OCI-LY1 (cell line): ENCODE measurements at regions not wholly inside any gene's neighbourhood (a gene's known extent, or its start where the extent isn't known, plus 50 kb on each side); places are given as distances from the start of the nearest gene placed in this dataset.

Experiments used
- EZH2 ChIP-seq: fragments of 200-600 bp; sonication (generic), shearing (Covaris generic); IDR thresholded peaks from 2 replicates; pipeline ENCODE4 v1.8.0; 2017; ENCODE audit warnings: borderline replicate concordance, mixed run types, mild to moderate bottlenecking, antibody characterized with exemption, low read length, moderate library complexity, mixed read lengths
- TF ChIP-seq, protein P1 (sequence below): fragments of 200-600 bp; sonication (generic), shearing (Covaris generic); IDR thresholded peaks from 2 replicates; pipeline ENCODE4 v1.5.1; 2017; ENCODE audit warnings: mild to moderate bottlenecking, antibody characterized with exemption, low read length, moderate library complexity, mixed read lengths

DNA sequence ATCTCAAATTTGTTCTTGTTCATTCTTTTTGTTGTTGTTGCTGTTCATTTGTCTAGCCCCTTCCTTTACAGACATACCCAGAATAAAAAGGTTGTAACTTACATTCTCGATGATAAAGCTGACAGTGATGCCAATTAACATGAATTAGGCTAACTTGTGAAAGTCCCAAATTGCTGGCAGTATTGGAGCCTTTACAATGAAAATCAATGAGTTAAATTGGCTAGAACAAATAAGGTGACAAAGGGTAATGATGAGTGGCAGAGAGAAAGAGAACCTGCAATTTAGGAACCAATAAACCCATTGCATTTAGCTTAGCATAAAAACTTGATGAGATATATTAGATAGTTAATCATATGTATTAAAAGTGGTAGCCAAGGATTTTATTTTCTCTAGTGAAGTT, 521.0 kb downstream of the ADCYAP1 start:
- TF ChIP-seq, protein P1, sequence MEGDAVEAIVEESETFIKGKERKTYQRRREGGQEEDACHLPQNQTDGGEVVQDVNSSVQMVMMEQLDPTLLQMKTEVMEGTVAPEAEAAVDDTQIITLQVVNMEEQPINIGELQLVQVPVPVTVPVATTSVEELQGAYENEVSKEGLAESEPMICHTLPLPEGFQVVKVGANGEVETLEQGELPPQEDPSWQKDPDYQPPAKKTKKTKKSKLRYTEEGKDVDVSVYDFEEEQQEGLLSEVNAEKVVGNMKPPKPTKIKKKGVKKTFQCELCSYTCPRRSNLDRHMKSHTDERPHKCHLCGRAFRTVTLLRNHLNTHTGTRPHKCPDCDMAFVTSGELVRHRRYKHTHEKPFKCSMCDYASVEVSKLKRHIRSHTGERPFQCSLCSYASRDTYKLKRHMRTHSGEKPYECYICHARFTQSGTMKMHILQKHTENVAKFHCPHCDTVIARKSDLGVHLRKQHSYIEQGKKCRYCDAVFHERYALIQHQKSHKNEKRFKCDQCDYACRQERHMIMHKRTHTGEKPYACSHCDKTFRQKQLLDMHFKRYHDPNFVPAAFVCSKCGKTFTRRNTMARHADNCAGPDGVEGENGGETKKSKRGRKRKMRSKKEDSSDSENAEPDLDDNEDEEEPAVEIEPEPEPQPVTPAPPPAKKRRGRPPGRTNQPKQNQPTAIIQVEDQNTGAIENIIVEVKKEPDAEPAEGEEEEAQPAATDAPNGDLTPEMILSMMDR = no peak
- no peak for TF ChIP-seq EZH2
